IMR-90 (cell line): ENCODE measurements at regions not wholly inside any gene's neighbourhood (a gene's known extent, or its start where the extent isn't known, plus 50 kb on each side); places are given as distances from the start of the nearest gene placed in this dataset.

ENCODE experiments used
- ATAC-seq: fragments of 200-7000 bp; cut with Tn5 transposase; 2 replicates; pipeline ENCODE4 v1.9.1; 2020; ENCODE audit warnings: low read depth, mild to moderate bottlenecking, moderate library complexity
- BruUV-seq: library from RNA; stranded (reverse); fragments of 400-500 nt; replicated peaks from 2 replicates; lab custom pipeline; 2021; lab: Mats Ljungman, UMichigan
- CTCF ChIA-PET: fragments of 300-600 bp; formaldehyde crosslinking; extraction: SDS; loops from one replicate; lab custom pipeline; 2021; ENCODE audit warnings: antibody characterized with exemption; lab: Yijun Ruan, JAX
- POLR2A ChIA-PET: fragments of 300-600 bp; sonication (Branson Sonifier 250); formaldehyde crosslinking; loops from one replicate; lab custom pipeline; 2022; ENCODE audit warnings: antibody characterized with exemption; ENCODE audit not compliant: unreplicated experiment; lab: Charles Lee
- DNase-seq: peaks from one replicate; pipeline ENCODE4 v3.0.0; 2013
- H2AFZ ChIP-seq: replicated peaks from 2 replicates; pipeline ENCODE3; 2013; ENCODE audit warnings: low read length, mild to moderate bottlenecking; ENCODE audit not compliant: poor library complexity
- H2AK5ac ChIP-seq: 2 replicates; pipeline ENCODE4 v1.6.1; 2013; ENCODE audit warnings: low read depth, low read length, inconsistent platforms
- H2AK9ac ChIP-seq: replicated peaks from 2 replicates; pipeline ENCODE3; 2013; ENCODE audit warnings: mild to moderate bottlenecking, low read depth, low read length, moderate library complexity; ENCODE audit not compliant: poor library complexity
- H2BK120ac ChIP-seq: 2 replicates; pipeline ENCODE4 v1.6.1; 2013; ENCODE audit warnings: low read depth, low read length, inconsistent platforms
- H2BK15ac ChIP-seq: 3 replicates; pipeline ENCODE4 v1.6.1; 2013; ENCODE audit warnings: low read depth, low read length, inconsistent platforms
- H2BK20ac ChIP-seq: 2 replicates; pipeline ENCODE4 v1.6.1; 2013; ENCODE audit warnings: low read depth, mild to moderate bottlenecking, inconsistent platforms, low read length, moderate library complexity
- H2BK5ac ChIP-seq: 2 replicates; pipeline ENCODE4 v1.6.1; 2013; ENCODE audit warnings: mild to moderate bottlenecking, low read depth, low read length, inconsistent platforms; ENCODE audit not compliant: poor library complexity, severe bottlenecking
- H3K14ac ChIP-seq: replicated peaks from 2 replicates; pipeline ENCODE4 v1.6.1; 2013; ENCODE audit warnings: low read depth, low read length, inconsistent platforms
- H3K18ac ChIP-seq: 2 replicates; pipeline ENCODE4 v1.6.1; 2013; ENCODE audit warnings: low read depth, low read length, control low read depth
- H3K23ac ChIP-seq: 2 replicates; pipeline ENCODE4 v1.6.1; 2013; ENCODE audit warnings: low read depth, low read length, inconsistent platforms
- H3K27ac ChIP-seq: 2 replicates; pipeline ENCODE4 v1.5.1; 2013; ENCODE audit warnings: mild to moderate bottlenecking, control low read depth, low read length; ENCODE audit not compliant: insufficient read depth
- H3K27me3 ChIP-seq: 2 replicates; pipeline ENCODE4 v1.6.1; 2013; ENCODE audit warnings: low read length; ENCODE audit not compliant: control insufficient read depth, insufficient read depth
- H3K36me3 ChIP-seq: 2 replicates; pipeline ENCODE4 v1.6.1; 2013; ENCODE audit warnings: low read length, mixed read lengths; ENCODE audit not compliant: control insufficient read depth, insufficient read depth
- H3K4ac ChIP-seq: 2 replicates; pipeline ENCODE4 v1.6.1; 2013; ENCODE audit warnings: low read depth, low read length, inconsistent platforms
- H3K4me1 ChIP-seq: 2 replicates; pipeline ENCODE4 v1.6.1; 2013; ENCODE audit warnings: low read length, mixed read lengths; ENCODE audit not compliant: control insufficient read depth, insufficient read depth
- H3K4me2 ChIP-seq: 2 replicates; pipeline ENCODE4 v1.6.1; 2013; ENCODE audit warnings: low read depth, mild to moderate bottlenecking, control low read depth, low read length, moderate library complexity
- H3K4me3 ChIP-seq: 2 replicates; pipeline ENCODE4 v1.5.1; 2013; ENCODE audit warnings: low read depth, mild to moderate bottlenecking, control low read depth, low read length, moderate library complexity; ENCODE audit not compliant: insufficient read depth
- H3K56ac ChIP-seq: 2 replicates; pipeline ENCODE4 v1.6.1; 2013; ENCODE audit warnings: low read length, inconsistent platforms; ENCODE audit not compliant: insufficient read depth; ENCODE audit errors: extremely low read depth
- H3K79me1 ChIP-seq, 2 experiments: 2 replicates each; pipeline ENCODE4 v1.6.1; 2013; ENCODE audit warnings: low read length in 2 of 2, inconsistent platforms in 1 of 2, low read depth in 1 of 2
- H3K9ac ChIP-seq: 2 replicates; pipeline ENCODE4 v1.6.1; 2013; ENCODE audit warnings: low read depth, low read length, control low read depth
- H3K9me1 ChIP-seq: 2 replicates; pipeline ENCODE4 v1.6.1; 2013; ENCODE audit warnings: low read length, inconsistent platforms; ENCODE audit not compliant: insufficient read depth
- H3K9me3 ChIP-seq: 2 replicates; pipeline ENCODE4 v1.6.1; 2013; ENCODE audit warnings: low read length; ENCODE audit not compliant: control insufficient read depth, insufficient read depth
- H4K20me1 ChIP-seq: 2 replicates; pipeline ENCODE4 v1.6.1; 2013; ENCODE audit warnings: low read length, inconsistent platforms; ENCODE audit not compliant: insufficient read depth
- H4K5ac ChIP-seq: 2 replicates; pipeline ENCODE4 v1.6.1; 2013; ENCODE audit warnings: mild to moderate bottlenecking, low read depth, low read length, control low read depth
- H4K8ac ChIP-seq, 2 experiments: 2 replicates each; pipeline ENCODE4 v1.6.1; 2013; ENCODE audit warnings: low read depth in 2 of 2, low read length in 2 of 2, control low read depth in 1 of 2, inconsistent platforms in 1 of 2
- H4K91ac ChIP-seq: 2 replicates; pipeline ENCODE4 v1.6.1; 2013; ENCODE audit warnings: low read depth, low read length, inconsistent platforms; ENCODE audit not compliant: insufficient read depth
- BHLHE40 ChIP-seq: fragments of 150-350 bp; IDR thresholded peaks from 2 replicates; pipeline ENCODE4 v1.6.1; 2016; ENCODE audit warnings: mild to moderate bottlenecking, low read depth, low read length
- CEBPB ChIP-seq: IDR thresholded peaks from 2 replicates; pipeline ENCODE4 v1.6.1; 2012; ENCODE audit warnings: low read depth, low read length, improper control_type of control experiment
- CHD1 ChIP-seq: IDR thresholded peaks from 2 replicates; pipeline ENCODE4 v1.6.1; 2012; ENCODE audit warnings: low read depth, low read length, improper control_type of control experiment
- CTCF ChIP-seq: conservative IDR thresholded peaks from 2 replicates; pipeline ENCODE4 v1.5.1; 2012; ENCODE audit warnings: mild to moderate bottlenecking, low read depth, low read length, improper control_type of control experiment
- FOS ChIP-seq: fragments of 150-350 bp; IDR thresholded peaks from 2 replicates; pipeline ENCODE4 v1.6.1; 2016; ENCODE audit warnings: low read depth, low read length
- MAFK ChIP-seq: IDR thresholded peaks from 2 replicates; pipeline ENCODE4 v1.6.1; 2012; ENCODE audit warnings: low read depth, low read length, improper control_type of control experiment
- MAZ ChIP-seq: IDR thresholded peaks from 2 replicates; pipeline ENCODE4 v1.6.1; 2012; ENCODE audit warnings: low read depth, mild to moderate bottlenecking, low read length, improper control_type of control experiment, moderate library complexity, borderline replicate concordance
- MXI1 ChIP-seq: IDR thresholded peaks from 2 replicates; pipeline ENCODE4 v1.6.1; 2012; ENCODE audit warnings: low read depth, mild to moderate bottlenecking, low read length, moderate library complexity, borderline replicate concordance
- NFE2L2 ChIP-seq: fragments of 150-350 bp; IDR thresholded peaks from 2 replicates; pipeline ENCODE4 v1.6.1; 2016; ENCODE audit warnings: low read depth, mild to moderate bottlenecking, low read length
- POLR2A ChIP-seq: IDR thresholded peaks from 2 replicates; pipeline ENCODE4 v1.6.1; 2012; ENCODE audit warnings: mild to moderate bottlenecking, low read depth, low read length
- RAD21 ChIP-seq: IDR thresholded peaks from 2 replicates; pipeline ENCODE4 v1.6.1; 2012; ENCODE audit warnings: low read length, improper control_type of control experiment
- RCOR1 ChIP-seq: IDR thresholded peaks from 2 replicates; pipeline ENCODE4 v1.6.1; 2012; ENCODE audit warnings: mild to moderate bottlenecking, low read length, improper control_type of control experiment; ENCODE audit not compliant: insufficient replicate concordance
- RFX5 ChIP-seq: IDR thresholded peaks from 2 replicates; pipeline ENCODE4 v1.8.0; 2012; ENCODE audit warnings: low read depth, mild to moderate bottlenecking, low read length, moderate library complexity
- SMC3 ChIP-seq: fragments of 150-350 bp; IDR thresholded peaks from 2 replicates; pipeline ENCODE4 v1.6.1; 2016; ENCODE audit warnings: low read depth, mild to moderate bottlenecking, antibody characterized with exemption, low read length, moderate library complexity
- dilution Hi-C: fragments of 300-500 bp; cut with HindIII; formaldehyde crosslinking; loops from one replicate; pipeline ENCODE4 v1.14.3; 2018; ENCODE audit warnings: low sequenced_read_pairs; ENCODE audit not compliant: unreplicated experiment
- in situ Hi-C: fragments of 300-500 bp; cut with MboI; formaldehyde crosslinking; loops from 3 replicates; pipeline ENCODE4 v1.14.3; 2019; ENCODE audit warnings: low sequenced_read_pairs, inconsistent platforms, mixed read lengths
- intact Hi-C: fragments of 100-400 bp; cut with micrococcal nuclease; formaldehyde crosslinking; loops from 2 replicates; pipeline ENCODE4 v1.10.0; 2022
- TF ChIP-seq, protein P1 (sequence below): fragments of 150-350 bp; IDR thresholded peaks from 2 replicates; pipeline ENCODE4 v1.6.1; 2017; ENCODE audit warnings: mild to moderate bottlenecking, antibody characterized with exemption, low read length, low read depth
- TF ChIP-seq, protein P2 (sequence below): fragments of 150-350 bp; IDR thresholded peaks from 2 replicates; pipeline ENCODE4 v1.6.1; 2016; ENCODE audit warnings: low read depth, mild to moderate bottlenecking, low read length, moderate library complexity, borderline replicate concordance

GRCh38 chr3:26196781-26197180 is 406.9 kb downstream of the OXSM start:
- H2AK5ac ChIP-seq = no peak overlapping the region
- no peak overlapping the region for H2AK9ac ChIP-seq
- H4K91ac ChIP-seq = no peak overlapping the region
- H3K36me3 ChIP-seq = no peaks in the 10 kb centered on the region
- H3K4ac ChIP-seq = no peak overlapping the region
- H3K18ac ChIP-seq = no peak overlapping the region
- H3K4me2 ChIP-seq = no peak overlapping the region
- no peak overlapping the region for H3K27ac ChIP-seq
- no peak overlapping the region for H4K8ac ChIP-seq
- H3K4me3 ChIP-seq = no peak overlapping the region
- no TSS peak for BruUV-seq
- in situ Hi-C loops = no loop called here
- ChIA-PET POLR2A (no interaction called here), CTCF (no interaction called here)
- H4K20me1 ChIP-seq = no peaks in the 10 kb centered on the region
- H3K56ac ChIP-seq = no peak overlapping the region
- no peak overlapping the region for H2BK5ac ChIP-seq
- H3K4me1 ChIP-seq = no peaks in the 10 kb centered on the region
- H3K14ac ChIP-seq = no peak overlapping the region
- no peak for ATAC-seq
- no peak overlapping the region for H4K5ac ChIP-seq
- DNase-seq = no peak
- no peak overlapping the region for H3K23ac ChIP-seq
- peaks cover 3% of the 10 kb centered on the region; the same call in 1 of the 2 replicates for H3K9me3 ChIP-seq
- TF ChIP-seq RAD21 = no peak
- TF ChIP-seq, protein P1, sequence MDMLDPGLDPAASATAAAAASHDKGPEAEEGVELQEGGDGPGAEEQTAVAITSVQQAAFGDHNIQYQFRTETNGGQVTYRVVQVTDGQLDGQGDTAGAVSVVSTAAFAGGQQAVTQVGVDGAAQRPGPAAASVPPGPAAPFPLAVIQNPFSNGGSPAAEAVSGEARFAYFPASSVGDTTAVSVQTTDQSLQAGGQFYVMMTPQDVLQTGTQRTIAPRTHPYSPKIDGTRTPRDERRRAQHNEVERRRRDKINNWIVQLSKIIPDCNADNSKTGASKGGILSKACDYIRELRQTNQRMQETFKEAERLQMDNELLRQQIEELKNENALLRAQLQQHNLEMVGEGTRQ = no peak
- TF ChIP-seq MAZ = no peak
- no peak for TF ChIP-seq RCOR1
- TF ChIP-seq RFX5 = no peak
- TF ChIP-seq NFE2L2 = no peak
- TF ChIP-seq POLR2A = no peak
- no peak for TF ChIP-seq MAFK
- TF ChIP-seq FOS = no peak
- no peak for TF ChIP-seq SMC3
- no peak for TF ChIP-seq BHLHE40
- no peak for TF ChIP-seq CTCF
- no peak for TF ChIP-seq CHD1
- TF ChIP-seq CEBPB = no peak
- TF ChIP-seq MXI1 = no peak
- TF ChIP-seq, protein P2, sequence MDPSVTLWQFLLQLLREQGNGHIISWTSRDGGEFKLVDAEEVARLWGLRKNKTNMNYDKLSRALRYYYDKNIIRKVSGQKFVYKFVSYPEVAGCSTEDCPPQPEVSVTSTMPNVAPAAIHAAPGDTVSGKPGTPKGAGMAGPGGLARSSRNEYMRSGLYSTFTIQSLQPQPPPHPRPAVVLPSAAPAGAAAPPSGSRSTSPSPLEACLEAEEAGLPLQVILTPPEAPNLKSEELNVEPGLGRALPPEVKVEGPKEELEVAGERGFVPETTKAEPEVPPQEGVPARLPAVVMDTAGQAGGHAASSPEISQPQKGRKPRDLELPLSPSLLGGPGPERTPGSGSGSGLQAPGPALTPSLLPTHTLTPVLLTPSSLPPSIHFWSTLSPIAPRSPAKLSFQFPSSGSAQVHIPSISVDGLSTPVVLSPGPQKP = no peak
- H3K9me1 ChIP-seq = no peaks in the 10 kb centered on the region
- no peaks in the 10 kb centered on the region for H3K27me3 ChIP-seq
- no peak overlapping the region for H2BK20ac ChIP-seq
- no peak overlapping the region for H2BK15ac ChIP-seq
- H2BK120ac ChIP-seq = no peak overlapping the region
- intact Hi-C loops = no loop called here
- no peak overlapping the region for H2AFZ ChIP-seq
- H3K9ac ChIP-seq = no peak overlapping the region
- dilution Hi-C loops = no loop called here
- H3K79me1 ChIP-seq = no peaks in the 10 kb centered on the region
